AG09309 (cell line): ENCODE measurements at regions not wholly inside any gene's neighbourhood (a gene's known extent, or its start where the extent isn't known, plus 50 kb on each side); places are given as distances from the start of the nearest gene placed in this dataset.
A peak's percentile ranks its signal among the peaks of the same experiment; 100 is the strongest.

Experiments
- DNase-seq: peaks from one replicate; pipeline ENCODE4 v3.0.0-alpha.2; 2010; ENCODE audit warnings: low read depth
- H3K4me3 ChIP-seq: 2 replicates; pipeline ENCODE4 v1.5.1; 2011; ENCODE audit warnings: mild to moderate bottlenecking, low read depth, low read length, moderate library complexity; ENCODE audit not compliant: control insufficient read depth
- TF ChIP-seq, protein P1 (sequence below): IDR thresholded peaks from 2 replicates; pipeline ENCODE4 v1.5.1; 2011; ENCODE audit warnings: mild to moderate bottlenecking, low read depth, low read length, inconsistent platforms; ENCODE audit not compliant: insufficient read depth, control insufficient read depth; ENCODE audit errors: missing control alignments

DNA sequence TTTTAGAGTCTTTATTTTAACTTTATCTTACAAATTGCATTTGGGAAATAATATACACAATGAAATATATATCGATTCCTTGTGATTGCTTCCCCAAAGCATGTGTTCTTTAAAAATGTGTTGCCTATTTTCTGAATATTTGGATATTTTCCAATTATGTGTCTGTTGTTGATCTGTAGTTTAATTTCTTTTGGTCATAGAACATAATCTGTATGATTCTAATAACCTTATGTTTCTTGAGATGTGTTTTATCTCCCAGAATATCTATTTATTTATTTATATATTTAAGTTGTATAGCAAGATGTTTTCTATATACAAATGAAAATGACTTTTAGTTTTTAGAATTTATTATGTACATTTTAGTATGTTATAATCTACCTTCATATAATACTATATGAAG, 710.8 kb upstream of the PCDH20 start:
- no peak for DNase-seq
- H3K4me3 ChIP-seq: no peak overlapping the region
- TF ChIP-seq, protein P1, sequence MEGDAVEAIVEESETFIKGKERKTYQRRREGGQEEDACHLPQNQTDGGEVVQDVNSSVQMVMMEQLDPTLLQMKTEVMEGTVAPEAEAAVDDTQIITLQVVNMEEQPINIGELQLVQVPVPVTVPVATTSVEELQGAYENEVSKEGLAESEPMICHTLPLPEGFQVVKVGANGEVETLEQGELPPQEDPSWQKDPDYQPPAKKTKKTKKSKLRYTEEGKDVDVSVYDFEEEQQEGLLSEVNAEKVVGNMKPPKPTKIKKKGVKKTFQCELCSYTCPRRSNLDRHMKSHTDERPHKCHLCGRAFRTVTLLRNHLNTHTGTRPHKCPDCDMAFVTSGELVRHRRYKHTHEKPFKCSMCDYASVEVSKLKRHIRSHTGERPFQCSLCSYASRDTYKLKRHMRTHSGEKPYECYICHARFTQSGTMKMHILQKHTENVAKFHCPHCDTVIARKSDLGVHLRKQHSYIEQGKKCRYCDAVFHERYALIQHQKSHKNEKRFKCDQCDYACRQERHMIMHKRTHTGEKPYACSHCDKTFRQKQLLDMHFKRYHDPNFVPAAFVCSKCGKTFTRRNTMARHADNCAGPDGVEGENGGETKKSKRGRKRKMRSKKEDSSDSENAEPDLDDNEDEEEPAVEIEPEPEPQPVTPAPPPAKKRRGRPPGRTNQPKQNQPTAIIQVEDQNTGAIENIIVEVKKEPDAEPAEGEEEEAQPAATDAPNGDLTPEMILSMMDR: no peak

DNA sequence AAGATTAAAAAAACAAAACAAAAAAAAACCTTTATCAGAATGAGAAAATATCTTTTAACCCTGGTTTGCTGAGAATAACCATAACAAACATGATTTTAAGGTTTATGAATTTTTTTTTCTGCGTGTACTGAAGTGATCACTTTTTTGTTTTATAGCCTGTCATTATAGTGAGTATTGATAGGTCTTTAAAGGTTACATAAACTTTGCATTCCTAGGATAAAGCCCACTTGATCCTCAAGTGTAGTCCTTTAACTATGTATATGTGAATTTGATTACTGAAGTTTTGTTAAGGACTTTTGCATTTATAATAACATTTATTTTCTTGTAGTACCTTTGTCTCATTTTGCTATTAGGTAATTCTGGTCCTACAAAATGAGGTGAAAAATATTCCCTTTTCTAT, 709.8 kb upstream of the PCDH20 start:
- no peak for DNase-seq
- H3K4me3 ChIP-seq: no peak overlapping the region
- TF ChIP-seq, protein P1: no peak

DNA sequence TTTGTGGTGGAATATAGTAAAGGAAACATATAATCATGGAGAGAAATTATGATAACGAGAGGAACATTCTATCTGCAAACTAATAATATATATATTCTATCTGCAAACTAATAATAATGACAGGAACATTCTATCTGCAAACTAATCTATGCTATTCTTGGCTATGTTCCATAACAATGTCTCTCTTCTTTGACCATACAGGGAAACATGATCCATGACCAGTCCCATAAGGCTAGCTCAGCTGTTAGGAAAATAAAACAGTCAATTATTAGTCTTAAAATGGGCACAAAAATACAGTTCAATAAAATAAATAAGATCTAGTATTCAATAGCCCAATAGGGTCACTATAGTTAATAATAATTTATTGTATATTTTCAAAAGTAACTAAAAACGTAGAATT, 707.8 kb upstream of the PCDH20 start:
- DNase-seq: no peak
- H3K4me3 ChIP-seq: no peak overlapping the region
- TF ChIP-seq, protein P1: no peak

DNA sequence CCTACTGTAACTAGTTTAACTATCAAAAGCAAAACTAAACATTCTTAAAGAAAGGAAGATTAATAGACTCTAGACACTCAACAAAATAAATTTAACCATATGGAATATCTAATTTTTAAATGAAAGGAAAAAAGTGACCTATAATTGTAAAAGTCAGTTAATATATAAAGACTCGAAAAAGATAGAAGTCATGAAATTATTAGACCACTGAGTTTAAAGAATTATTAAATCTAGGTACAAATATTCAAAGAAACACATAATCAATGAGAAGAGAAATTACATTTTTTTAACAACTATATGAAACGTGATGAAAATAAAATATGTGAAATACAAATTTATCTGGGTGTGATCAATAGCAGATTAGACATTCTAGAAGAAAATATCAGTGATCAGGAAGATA, 706.8 kb upstream of the PCDH20 start:
- no peak overlapping the region for H3K4me3 ChIP-seq
- no peak for DNase-seq
- TF ChIP-seq, protein P1: no peak

DNA sequence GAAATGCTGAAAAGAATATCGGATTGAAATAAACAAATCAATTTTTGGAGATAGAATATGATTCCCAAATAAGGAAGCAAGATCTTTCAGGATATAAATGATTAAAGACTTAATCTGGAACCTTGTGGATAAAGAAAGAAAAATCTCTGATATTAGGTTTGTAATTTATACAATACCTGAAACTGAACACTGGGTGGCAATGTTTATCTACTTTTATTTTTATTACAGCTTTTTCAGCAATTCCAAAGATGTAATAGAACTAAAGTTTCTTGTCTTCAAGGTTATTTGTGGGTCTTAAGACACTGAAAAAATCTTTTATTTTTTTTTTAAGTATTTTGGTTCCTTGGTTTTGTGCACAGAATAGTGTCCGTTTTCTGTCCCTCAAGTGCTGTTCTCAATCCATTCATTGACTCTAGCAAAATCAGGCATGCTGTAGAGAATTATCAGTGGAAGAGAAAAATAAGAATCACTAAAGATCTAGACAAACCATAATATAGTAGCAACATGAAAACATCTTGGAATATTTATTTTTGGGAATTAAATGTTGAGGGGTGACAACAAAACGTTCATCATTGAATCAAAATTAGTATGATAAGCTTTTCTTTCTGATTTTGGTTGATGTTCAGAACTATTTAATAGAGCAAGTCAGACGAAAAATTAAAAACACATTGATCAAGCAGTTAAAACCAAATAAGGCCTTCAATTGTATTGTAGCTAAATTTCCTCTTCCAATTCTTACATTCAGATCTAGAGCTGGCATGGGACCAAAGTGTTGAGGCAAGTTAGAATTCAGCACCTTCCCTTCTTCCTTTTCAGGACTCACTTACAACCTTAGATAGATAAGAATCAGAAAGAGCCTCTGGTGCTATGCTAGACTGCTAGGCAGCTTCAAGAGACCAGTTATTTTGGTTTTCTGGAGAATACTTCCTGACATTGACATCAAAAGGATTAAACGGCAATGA, 704.4 kb upstream of the PCDH20 start:
- no peak overlapping the region for H3K4me3 ChIP-seq
- TF ChIP-seq, protein P1: peak; percentile 17
- no peak for DNase-seq

DNA sequence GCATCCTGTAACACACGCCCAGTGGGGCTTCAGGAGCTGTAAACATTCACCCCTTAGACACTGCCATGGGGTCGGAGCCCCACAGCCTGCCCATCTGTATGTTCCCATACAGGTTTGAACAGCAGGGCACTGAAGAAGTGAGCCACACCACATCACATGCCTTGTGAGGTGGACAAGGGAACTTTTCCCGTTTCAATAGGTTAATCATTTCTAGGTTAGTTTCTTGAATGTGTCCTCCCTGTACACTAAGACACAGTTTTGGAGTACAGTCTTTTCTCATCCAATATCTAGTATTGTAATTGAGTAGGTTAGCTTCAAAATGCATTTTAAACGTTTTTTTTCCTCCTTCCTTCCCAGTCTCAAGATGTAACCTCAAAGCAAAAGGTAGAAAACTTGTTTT, 700.2 kb upstream of the PCDH20 start:
- TF ChIP-seq, protein P1: no peak
- no peak for DNase-seq
- H3K4me3 ChIP-seq: no peak overlapping the region

DNA sequence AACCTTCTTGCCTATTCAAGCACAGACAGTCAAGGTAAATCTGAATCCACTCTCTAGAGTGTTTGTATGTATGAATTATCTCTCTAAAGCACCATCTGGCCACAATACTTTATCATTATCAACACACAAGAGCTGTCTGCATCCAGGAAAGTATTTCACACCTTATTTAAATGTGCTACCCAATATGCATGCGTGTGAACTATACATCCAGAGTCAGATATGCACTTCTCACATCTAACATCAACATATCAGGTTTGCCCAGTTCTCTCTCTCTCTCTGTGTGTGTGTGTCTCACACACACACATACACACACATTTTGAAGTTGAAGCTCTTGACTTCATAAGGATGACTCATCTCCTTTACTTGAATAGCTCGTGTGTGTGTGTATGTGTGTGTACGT, 697.5 kb upstream of the PCDH20 start:
- DNase-seq: no peak
- H3K4me3 ChIP-seq: no peak overlapping the region
- TF ChIP-seq, protein P1: no peak
